ENCODE measurements at regions not wholly inside any gene's neighbourhood (a gene's known extent, or its start where the extent isn't known, plus 50 kb on each side); places are given as distances from the start of the nearest gene placed in this dataset.

- no peak for TF ChIP-seq EZH2phosphoT487 (IDR thresholded peaks at IDR 0.05; ENCODE audit: unreplicated experiment)
- TF ChIP-seq CTCF (conservative IDR thresholded peaks at IDR 0.05; ENCODE audit: low read depth in 2 of 2): no peak
These were observed 871.2 kb upstream of the POU3F3 start for GRCh38 chr2:103982691-103983090.
